HG03159 (cell line): ENCODE measurements at regions not wholly inside any gene's neighbourhood (a gene's known extent, or its start where the extent isn't known, plus 50 kb on each side); places are given as distances from the start of the nearest gene placed in this dataset.

Source experiments
- ATAC-seq: cut with Tn5 transposase; IDR thresholded peaks from one replicate; pipeline ENCODE4 v1.9.1; 2021; ENCODE audit warnings: mild to moderate bottlenecking, moderate library complexity; ENCODE audit not compliant: unreplicated experiment

DNA sequence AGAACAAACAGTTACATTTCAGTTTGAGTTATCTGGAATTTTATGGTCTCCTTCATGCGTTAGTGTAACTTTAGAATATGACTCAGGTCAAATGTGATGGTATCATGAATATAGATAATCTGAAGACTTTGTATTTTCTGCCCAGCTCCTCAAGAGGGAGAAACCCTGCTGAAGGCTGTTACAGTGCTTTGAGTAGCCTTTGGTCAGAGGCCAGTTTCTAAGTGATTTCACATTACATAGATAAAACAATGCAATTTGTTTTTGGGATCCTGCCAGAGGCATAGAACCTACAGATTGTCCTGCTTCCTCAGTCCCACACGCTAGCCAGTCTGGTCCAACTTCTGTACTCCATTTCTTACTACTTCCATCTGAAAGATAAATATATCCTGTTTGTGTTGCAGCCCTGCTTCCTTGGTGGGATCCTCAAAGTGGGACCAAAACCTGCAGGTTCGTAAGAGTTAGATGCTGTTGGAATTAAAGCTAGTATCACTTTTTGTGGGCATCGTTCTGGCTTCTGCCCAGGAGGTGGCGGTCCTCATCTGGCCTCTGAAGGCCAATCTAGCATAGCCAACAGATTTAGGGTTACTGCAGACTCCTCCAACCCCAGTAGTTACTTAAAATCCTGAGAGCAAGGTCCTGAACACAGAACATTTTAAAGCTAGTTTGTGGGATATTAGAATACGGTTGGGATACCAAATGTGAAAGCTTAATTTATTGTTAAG is 645.8 kb upstream of the USP24 start:
- ATAC-seq = no peak

DNA sequence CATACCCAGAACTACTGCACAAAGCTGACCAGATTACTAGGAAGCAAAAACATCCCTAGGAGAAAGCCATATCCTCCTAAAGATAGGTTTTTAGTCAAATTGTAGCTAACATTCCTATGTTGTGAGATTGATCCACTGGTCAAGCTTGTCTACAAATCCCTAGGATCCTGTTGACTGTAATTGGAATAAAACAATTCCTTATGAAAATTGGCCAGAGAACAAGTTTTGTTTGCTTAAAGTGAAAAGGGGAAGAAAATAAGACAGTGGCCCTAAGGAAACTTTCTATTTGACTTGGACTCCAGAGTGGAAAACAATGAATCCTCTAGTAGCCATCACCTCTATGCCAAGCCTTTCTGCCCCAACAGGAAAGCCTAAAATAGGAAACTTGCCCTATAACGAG is 645.2 kb upstream of the USP24 start:
- ATAC-seq = no peak

- ATAC-seq = no peak
Measured at GRCh38 chr1:55854911-55855310, 639.7 kb upstream of the USP24 start.

DNA sequence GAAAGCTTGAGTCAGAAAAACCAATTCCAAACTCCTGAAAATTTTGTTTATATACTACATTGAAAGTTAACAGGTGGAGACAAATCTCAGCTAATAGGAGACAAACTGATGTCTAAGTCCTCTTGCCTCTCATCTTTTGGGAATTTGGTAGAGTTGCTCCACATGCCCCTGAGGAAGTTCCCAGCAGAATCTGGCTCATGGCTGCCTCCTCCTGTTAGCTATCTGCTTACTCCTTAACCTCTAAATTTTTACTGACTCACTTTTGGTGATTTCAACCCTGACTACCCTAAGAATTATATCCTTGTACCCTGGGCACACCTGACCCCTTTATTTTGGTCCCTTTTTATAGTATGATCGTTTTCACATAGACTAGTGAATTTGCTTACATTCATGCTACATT is 633.7 kb upstream of the USP24 start:
- no peak for ATAC-seq

GRCh38 chr1:55846051-55846450 is 630.9 kb upstream of the USP24 start:
- no peak for ATAC-seq

DNA sequence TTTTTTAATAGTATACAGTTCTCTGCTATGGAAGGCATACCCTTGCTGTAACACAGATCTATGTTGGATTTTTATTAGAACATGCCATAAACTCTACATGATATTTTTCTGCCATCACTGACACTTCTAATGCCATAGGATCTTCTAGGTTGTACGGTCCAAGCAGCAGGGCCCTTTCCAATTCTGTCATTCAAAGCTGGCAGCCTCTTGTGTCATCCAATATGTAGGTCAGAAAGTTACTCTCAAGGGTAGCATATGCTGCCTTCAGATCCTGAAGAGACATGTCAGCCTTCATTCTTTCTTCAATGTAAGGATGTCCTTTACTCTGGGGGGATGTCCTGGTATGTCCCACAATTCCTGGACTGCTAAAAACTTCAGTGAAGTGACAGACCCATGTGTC is 629.2 kb upstream of the USP24 start:
- ATAC-seq = no peak

DNA sequence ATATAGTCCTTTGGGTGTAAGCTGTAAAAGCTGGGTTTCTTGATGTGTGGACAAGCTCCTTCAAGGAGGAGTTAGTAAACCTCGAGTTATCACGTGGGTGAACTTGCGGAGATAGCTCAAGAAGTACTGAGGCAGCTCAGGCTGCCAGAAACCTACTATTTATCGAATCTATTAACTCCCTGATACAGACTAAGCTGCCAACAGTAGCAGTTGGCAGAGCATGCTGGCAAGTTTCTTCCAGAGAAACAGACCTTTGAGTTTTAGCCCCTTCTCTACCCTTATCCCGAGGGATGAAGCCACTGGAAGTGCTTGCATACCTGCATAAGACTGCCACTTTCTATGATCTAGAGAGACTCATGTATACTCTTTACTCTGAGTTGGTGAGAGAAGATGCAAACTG is 624.5 kb upstream of the USP24 start:
- ATAC-seq = no peak

DNA sequence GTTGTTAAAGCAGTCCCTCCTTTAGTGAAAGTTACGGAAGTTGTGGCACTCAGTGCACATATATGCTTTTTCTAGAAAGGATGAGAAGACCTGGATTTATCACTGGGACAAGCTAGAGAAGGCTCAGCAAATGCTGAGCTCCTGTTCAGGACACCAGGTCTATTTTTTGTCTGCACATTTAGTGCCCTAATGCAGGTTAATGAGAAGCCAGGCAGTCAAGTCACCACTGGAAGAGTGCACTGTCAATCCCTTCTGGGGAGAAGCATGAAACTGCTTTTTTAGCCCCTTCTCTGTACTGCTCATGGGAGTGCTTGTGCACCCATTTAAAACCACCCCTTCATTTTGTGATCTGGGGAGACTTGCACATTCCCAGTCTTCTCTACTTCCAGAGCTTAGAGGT is 624.1 kb upstream of the USP24 start:
- no peak for ATAC-seq

DNA sequence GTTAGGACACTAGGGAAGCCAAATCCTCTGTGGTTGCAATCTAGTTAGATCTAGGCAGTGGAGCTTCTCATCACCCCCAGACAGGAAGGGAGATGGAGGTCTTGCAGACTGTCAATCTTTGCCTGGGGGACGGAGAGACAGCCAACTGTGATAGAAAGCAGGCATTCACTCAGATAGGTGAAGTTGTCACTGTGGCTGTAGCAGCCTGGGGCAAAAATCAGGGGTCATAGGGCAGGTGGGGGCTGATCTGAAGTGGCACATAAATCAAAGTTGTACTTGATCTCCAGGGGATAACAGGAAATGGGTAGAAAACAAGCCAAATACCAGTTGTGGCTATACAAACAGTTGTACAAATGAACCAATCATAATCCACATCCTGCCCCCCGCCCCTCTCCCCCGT is 620.9 kb upstream of the USP24 start:
- ATAC-seq = no peak

DNA sequence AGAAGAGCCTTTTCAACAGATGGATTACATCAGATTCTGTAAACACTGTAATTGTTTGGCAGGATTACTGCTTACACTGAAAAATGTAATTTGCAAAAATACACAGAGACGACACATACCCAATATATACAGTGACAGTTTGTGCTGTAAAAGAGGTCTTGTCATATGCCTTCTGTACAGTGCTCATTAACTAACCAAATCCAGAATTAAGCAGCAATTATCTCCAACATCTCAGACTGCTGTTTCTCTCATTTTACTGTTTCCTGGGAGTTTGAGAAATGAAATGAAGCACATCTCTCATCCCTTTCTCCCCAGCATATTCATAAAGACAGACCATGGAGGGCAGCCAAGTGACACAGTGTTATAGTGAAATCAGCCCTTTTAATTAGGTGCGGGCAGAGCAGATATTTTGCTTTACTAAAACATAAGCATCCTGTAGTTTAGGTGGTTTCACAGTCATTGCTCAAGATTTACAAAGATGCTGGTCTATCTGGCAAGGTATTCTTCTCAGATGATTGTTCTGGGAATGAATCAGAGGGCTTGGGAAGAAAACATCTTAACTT is 618.4 kb upstream of the USP24 start:
- ATAC-seq = no peak

GRCh38 chr1:55831759-55832158 is 616.6 kb upstream of the USP24 start:
- ATAC-seq = no peak

- ATAC-seq = no peak
Measured at GRCh38 chr1:55828044-55828443, 612.9 kb upstream of the USP24 start.

DNA sequence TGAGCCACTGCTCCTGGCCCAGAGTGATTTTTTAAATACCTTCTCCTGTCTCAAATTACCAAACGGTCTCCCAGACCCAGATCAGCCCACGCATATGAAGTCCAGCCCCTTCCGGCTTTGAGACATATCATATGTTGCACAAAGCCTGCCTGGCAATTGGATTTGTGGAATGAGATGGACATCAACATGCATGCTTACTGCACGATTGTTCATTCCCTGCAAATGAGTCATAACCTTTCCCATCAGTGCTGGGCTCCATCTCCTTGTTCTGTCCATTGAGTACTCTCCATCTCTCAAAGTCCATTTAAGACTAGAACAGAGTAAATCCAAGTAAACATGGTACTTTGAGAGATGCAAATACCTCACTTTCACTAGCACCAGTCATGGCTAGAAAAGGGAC is 612.2 kb upstream of the USP24 start:
- no peak for ATAC-seq

DNA sequence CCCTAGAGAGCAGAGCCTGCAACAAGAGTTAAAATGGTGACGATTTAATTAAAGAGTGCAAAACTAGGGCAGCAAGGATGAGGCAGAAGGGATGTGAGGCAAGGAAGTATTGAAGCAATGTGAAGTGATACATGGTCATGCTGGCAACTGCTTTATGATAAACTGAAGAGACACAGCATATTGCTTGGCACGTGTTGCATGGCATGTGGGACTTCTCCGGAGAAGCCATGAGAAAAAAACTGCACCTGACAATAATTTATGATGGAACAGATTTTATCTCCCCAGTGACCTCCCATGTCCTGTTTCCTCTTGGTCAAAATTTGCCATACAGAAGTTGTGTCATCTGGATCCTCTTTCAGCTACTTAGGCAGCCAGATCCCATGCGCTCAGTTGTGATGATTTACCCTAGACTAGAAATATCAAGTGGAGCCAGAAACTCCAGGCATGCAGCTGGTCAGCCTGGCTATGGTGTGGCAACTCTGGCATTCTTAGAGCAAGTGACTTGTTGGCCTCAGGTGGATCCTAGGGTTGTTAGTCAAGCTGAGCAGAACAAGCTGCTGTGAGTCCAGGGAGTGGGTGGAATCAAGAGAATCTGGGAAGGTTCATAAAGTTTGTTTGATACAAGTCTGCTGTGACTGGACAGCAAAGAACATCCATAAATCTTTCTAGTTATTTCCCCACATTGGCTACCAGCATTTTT is 611.4 kb upstream of the USP24 start:
- ATAC-seq = no peak

DNA sequence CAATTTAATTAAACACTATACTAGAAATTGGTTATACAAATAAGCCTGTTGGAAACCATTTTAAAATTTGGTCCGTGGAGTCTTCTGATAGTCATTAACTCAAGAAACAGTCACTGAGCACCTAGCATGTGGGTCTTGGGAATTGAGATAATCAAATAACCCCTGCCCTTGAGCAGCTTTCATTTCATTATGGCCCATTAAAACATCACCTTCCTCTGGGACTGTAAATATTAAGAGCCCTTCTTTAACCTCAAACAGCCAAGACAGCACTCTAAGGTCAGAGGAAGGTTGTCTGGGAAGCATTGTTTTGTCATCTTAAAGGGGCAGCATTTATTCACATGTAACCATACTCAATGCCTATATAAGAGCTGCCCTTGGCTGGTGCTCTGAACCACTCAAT is 610.3 kb upstream of the USP24 start:
- no peak for ATAC-seq

DNA sequence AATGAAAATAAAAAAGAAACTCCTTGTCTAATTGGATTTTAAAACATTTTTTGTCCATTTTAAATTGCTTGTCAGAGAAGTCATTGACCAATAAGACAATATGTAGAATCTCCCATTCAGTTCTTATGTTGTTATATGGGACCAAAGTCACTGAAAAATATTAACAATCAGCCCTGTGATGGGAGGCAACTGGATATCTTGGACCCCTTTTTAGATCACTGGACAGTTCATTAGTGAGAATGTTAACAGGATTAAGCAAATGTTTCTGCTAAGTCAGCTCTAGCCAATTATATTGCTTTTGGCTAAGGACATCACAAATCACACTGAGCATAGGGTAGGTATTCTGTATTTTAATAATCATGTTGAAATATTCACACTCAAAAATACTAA is 609.1 kb upstream of the USP24 start:
- ATAC-seq = no peak

- no peak for ATAC-seq
Measured at GRCh38 chr1:55823541-55824250, 608.5 kb upstream of the USP24 start.

GRCh38 chr1:55822891-55823290 is 607.7 kb upstream of the USP24 start:
- no peak for ATAC-seq

DNA sequence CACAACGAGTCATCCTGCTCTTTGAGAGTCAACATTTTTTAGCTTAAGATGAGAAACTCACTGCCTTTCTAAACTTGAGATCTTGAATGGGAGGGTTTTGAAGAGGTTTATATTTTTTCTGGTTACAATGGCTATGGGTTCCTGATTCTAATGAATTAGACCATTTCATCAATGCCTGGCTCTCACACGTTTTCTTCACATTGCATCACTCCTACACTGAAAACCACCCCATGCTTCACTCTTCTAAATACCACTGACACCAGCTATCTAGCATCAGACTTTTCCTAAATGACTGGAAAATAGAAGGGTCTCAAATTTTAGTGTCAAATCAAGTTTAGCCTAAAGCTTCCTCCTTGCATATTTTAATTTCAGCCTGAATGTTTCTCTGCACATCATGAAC is 606.1 kb upstream of the USP24 start:
- ATAC-seq = no peak

GRCh38 chr1:55820501-55820900 is 605.3 kb upstream of the USP24 start:
- ATAC-seq = no peak

DNA sequence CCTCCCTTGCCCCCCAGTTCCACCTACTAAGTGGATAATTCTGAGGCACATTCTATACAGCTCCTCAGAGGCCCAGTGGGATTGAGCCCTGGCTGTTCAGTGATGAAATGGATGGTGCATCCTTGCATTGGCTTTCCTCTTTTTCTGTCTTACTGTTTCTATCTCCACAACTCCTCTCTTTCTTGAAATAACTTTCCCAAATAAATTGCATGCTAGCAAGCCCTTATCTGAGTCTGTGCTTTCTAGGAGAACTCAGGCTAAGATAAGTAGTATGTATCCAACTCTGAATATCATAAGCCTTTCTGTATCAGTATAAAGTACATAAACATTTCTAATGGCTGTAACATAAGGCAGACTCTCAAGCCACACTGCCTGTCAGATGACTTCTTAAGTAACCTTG is 603.8 kb upstream of the USP24 start:
- ATAC-seq = no peak
